HepG2 (cell line): ENCODE measurements at regions not wholly inside any gene's neighbourhood (a gene's known extent, or its start where the extent isn't known, plus 50 kb on each side); places are given as distances from the start of the nearest gene placed in this dataset.

ENCODE experiments used
- ATAC-seq: fragments of 200-7000 bp; cut with Tn5 transposase; 3 replicates; pipeline ENCODE4 v1.9.1; 2020; ENCODE audit warnings: mild to moderate bottlenecking, moderate library complexity
- BruUV-seq: library from RNA; stranded (reverse); fragments of 400-500 nt; replicated peaks from 2 replicates; lab custom pipeline; 2021; lab: Mats Ljungman, UMichigan
- CTCF ChIA-PET: fragments of 300-600 bp; formaldehyde crosslinking; extraction: SDS; loops from one replicate; lab custom pipeline; 2021; ENCODE audit warnings: low total read pairs, inconsistent platforms, low intra/inter-chr PET ratio; lab: Yijun Ruan, JAX
- POLR2A ChIA-PET: fragments of 350-600 bp; sonication (Branson Sonifier 250); formaldehyde crosslinking; loops from one replicate; lab custom pipeline; 2020; ENCODE audit warnings: antibody characterized with exemption, inconsistent platforms; lab: Yijun Ruan, JAX
- DNase-seq: peaks from one replicate; pipeline ENCODE4 v3.0.0-alpha.2; 2015; ENCODE audit warnings: low spot score
- FAIRE-seq: peaks from 3 replicates; lab custom pipeline; 2011; peaks lifted over from hg19 to GRCh38; lab: Jason Lieb, UNC
- H2AFZ ChIP-seq: one replicate; pipeline ENCODE4 v1.6.1; 2011; ENCODE audit warnings: low read length, inconsistent platforms
- H3K27ac ChIP-seq: fragments of 300-600 bp; 3 replicates; pipeline ENCODE4 v1.8.0; 2011; ENCODE audit warnings: mixed run types, mild to moderate bottlenecking, mixed read lengths, low read length, inconsistent platforms; ENCODE audit not compliant: insufficient read depth; ENCODE audit errors: extremely low read length
- H3K27me3 ChIP-seq, 2 experiments: fragments of 200-600 bp in 1 of 2; 2 replicates in 1 of 2; 3 replicates in 1 of 2; pipeline versions ENCODE4 v1.6.0 to v1.8.0; 2011; ENCODE audit warnings: low read length in 2 of 2, mild to moderate bottlenecking in 2 of 2, moderate library complexity in 2 of 2, inconsistent platforms in 1 of 2; ENCODE audit not compliant: insufficient read depth in 2 of 2, control insufficient read depth in 1 of 2
- H3K36me3 ChIP-seq, 2 experiments: fragments of 200-600 bp in 1 of 2; replicated peaks in 1 of 2; 2 replicates in 1 of 2; 3 replicates in 1 of 2; pipeline versions ENCODE4 v1.5.1 to v1.8.0; 2011; ENCODE audit warnings: low read length in 2 of 2, inconsistent platforms in 1 of 2; ENCODE audit not compliant: insufficient read depth in 2 of 2, control insufficient read depth in 1 of 2
- H3K4me1 ChIP-seq: 2 replicates; pipeline ENCODE4 v1.5.1; 2012; ENCODE audit warnings: low read length, inconsistent platforms; ENCODE audit not compliant: insufficient read depth
- H3K4me2 ChIP-seq: 2 replicates; pipeline ENCODE4 v1.6.0; 2011; ENCODE audit warnings: low read depth, low read length, inconsistent platforms
- H3K4me3 ChIP-seq, 3 experiments: fragments of 200-600 bp in 1 of 3; sonication (generic), shearing (Covaris generic) in 1 of 3; replicated peaks in 1 of 3; 2 replicates each; pipeline ENCODE4 v1.5.1; 2011 to 2016; ENCODE audit warnings: low read length in 3 of 3, inconsistent platforms in 2 of 3, low read depth in 2 of 3, mild to moderate bottlenecking in 2 of 3, control low read depth in 1 of 3, mixed read lengths in 1 of 3; ENCODE audit not compliant: insufficient read depth in 1 of 3
- H3K79me2 ChIP-seq: one replicate; pipeline ENCODE4 v1.6.1; 2011; ENCODE audit warnings: low read length, inconsistent platforms; ENCODE audit not compliant: insufficient read depth
- H3K9ac ChIP-seq: 2 replicates; pipeline ENCODE4 v1.6.0; 2011; ENCODE audit warnings: mild to moderate bottlenecking, low read depth, low read length, inconsistent platforms; ENCODE audit not compliant: insufficient read depth
- H3K9me3 ChIP-seq: 2 replicates; pipeline ENCODE4 v1.5.1; 2012; ENCODE audit warnings: mild to moderate bottlenecking, low read length
- H4K20me1 ChIP-seq: 2 replicates; pipeline ENCODE4 v1.6.0; 2011; ENCODE audit warnings: inconsistent platforms, mild to moderate bottlenecking, low read length, moderate library complexity; ENCODE audit not compliant: insufficient read depth
- MAFF ChIP-seq: IDR thresholded peaks from 2 replicates; pipeline ENCODE4 v1.6.1; 2011; ENCODE audit warnings: low read depth, low read length, improper control_type of control experiment
- MBNL3 ChIP-seq: fragments of 250-450 bp; sonication (Bioruptor Pico); conservative IDR thresholded peaks from 2 replicates; pipeline ENCODE4 v1.8.0; 2022; ENCODE audit warnings: mild to moderate bottlenecking, inconsistent platforms
- WGBS: methylation state at CpG from one replicate; pipeline ENCODE4 v1.1.6; 2017; ENCODE audit warnings: low lambda C conversion rate; 5-methylcytosine and 5-hydroxymethylcytosine counted together
- in situ Hi-C: cut with HindIII; loops from 2 replicates; pipeline ENCODE4 v1.10.0; 2017; ENCODE audit warnings: low pct_unique_long_range_greater_than_20kb; ENCODE audit not compliant: extremely low pct_ligation_motif_present
- intact Hi-C: fragments of 100-400 bp; cut with micrococcal nuclease; formaldehyde crosslinking; loops from one replicate; pipeline ENCODE4 v1.10.0; 2022; ENCODE audit not compliant: unreplicated experiment
- TF ChIP-seq, protein P1 (sequence below): sonication (generic); formaldehyde crosslinking; IDR thresholded peaks from 2 replicates; pipeline ENCODE4 v1.4.0; 2020; ENCODE audit warnings: missing genetic modification reagents
- TF ChIP-seq, protein P2 (sequence below): sonication (generic); formaldehyde crosslinking; IDR thresholded peaks from 2 replicates; pipeline ENCODE4 v1.5.0; 2020; ENCODE audit warnings: missing genetic modification reagents

DNA sequence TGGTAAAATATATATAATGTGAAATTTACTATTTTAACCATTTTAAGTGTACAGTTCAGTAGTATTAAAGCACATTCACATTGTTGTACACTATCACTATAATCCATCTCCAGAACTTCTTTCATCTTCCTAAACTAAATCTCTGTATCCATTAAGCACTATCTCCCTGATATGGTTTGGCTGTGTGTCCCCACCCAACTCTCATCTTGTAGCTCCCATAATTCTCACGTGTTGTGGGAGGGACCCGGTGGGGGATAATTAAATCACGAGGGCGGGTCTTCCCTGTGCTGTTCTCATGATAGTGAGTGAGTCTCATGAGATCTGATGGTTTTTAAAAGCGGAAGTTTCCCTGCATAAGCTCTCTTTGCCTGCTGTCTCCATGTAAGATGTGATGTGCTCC is 178.9 kb upstream of the NABP1 start:
- Histone ChIP-seq H4K20me1 (no peaks in the 10 kb centered on the region), H3K4me1 (peaks cover 20% of the 10 kb centered on the region), H2AFZ (no peak overlapping the region), H3K79me2 (no peaks in the 10 kb centered on the region), H3K4me3 (no peak overlapping the region), H3K9me3 (no peaks in the 10 kb centered on the region), H3K27ac (no peak overlapping the region), H3K9ac (no peak overlapping the region), H3K36me3 (no peaks in the 10 kb centered on the region), H3K27me3 (peaks cover 0 to 17% of the 10 kb centered on the region in 2 experiments; a peak in 3 of 5 replicates), H3K4me2 (no peak overlapping the region)
- intact Hi-C loops (no loop called here), in situ Hi-C loops (no loop called here)
- WGBS, result 21% methylated on average over 5 of the region's 5 CpGs
- TF ChIP-seq MAFF (no peak), MBNL3 (CRISPR knock-in tag) (no peak)
- TF ChIP-seq, protein P1, sequence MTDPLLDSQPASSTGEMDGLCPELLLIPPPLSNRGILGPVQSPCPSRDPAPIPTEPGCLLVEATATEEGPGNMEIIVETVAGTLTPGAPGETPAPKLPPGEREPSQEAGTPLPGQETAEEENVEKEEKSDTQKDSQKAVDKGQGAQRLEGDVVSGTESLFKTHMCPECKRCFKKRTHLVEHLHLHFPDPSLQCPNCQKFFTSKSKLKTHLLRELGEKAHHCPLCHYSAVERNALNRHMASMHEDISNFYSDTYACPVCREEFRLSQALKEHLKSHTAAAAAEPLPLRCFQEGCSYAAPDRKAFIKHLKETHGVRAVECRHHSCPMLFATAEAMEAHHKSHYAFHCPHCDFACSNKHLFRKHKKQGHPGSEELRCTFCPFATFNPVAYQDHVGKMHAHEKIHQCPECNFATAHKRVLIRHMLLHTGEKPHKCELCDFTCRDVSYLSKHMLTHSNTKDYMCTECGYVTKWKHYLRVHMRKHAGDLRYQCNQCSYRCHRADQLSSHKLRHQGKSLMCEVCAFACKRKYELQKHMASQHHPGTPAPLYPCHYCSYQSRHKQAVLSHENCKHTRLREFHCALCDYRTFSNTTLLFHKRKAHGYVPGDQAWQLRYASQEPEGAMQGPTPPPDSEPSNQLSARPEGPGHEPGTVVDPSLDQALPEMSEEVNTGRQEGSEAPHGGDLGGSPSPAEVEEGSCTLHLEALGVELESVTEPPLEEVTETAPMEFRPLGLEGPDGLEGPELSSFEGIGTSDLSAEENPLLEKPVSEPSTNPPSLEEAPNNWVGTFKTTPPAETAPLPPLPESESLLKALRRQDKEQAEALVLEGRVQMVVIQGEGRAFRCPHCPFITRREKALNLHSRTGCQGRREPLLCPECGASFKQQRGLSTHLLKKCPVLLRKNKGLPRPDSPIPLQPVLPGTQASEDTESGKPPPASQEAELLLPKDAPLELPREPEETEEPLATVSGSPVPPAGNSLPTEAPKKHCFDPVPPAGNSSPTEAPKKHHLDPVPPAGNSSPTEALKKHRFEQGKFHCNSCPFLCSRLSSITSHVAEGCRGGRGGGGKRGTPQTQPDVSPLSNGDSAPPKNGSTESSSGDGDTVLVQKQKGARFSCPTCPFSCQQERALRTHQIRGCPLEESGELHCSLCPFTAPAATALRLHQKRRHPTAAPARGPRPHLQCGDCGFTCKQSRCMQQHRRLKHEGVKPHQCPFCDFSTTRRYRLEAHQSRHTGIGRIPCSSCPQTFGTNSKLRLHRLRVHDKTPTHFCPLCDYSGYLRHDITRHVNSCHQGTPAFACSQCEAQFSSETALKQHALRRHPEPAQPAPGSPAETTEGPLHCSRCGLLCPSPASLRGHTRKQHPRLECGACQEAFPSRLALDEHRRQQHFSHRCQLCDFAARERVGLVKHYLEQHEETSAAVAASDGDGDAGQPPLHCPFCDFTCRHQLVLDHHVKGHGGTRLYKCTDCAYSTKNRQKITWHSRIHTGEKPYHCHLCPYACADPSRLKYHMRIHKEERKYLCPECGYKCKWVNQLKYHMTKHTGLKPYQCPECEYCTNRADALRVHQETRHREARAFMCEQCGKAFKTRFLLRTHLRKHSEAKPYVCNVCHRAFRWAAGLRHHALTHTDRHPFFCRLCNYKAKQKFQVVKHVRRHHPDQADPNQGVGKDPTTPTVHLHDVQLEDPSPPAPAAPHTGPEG (CRISPR knock-in tag), result no peak
- TF ChIP-seq, protein P2, sequence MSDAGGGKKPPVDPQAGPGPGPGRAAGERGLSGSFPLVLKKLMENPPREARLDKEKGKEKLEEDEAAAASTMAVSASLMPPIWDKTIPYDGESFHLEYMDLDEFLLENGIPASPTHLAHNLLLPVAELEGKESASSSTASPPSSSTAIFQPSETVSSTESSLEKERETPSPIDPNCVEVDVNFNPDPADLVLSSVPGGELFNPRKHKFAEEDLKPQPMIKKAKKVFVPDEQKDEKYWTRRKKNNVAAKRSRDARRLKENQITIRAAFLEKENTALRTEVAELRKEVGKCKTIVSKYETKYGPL, result no peak
- FAIRE-seq, result no peak
- no TSS peak for BruUV-seq
- no peak for DNase-seq
- ChIA-PET POLR2A (no interaction called here), CTCF (no interaction called here)
- no peak for ATAC-seq
